HPDE6-E6E7 (cell line): ENCODE measurements at regions not wholly inside any gene's neighbourhood (a gene's known extent, or its start where the extent isn't known, plus 50 kb on each side); places are given as distances from the start of the nearest gene placed in this dataset.

Experiments used
- DNase-seq: peaks from one replicate; pipeline ENCODE4 v3.0.0; 2011; ENCODE audit warnings: missing footprints; ENCODE audit errors: extremely low spot score

DNA sequence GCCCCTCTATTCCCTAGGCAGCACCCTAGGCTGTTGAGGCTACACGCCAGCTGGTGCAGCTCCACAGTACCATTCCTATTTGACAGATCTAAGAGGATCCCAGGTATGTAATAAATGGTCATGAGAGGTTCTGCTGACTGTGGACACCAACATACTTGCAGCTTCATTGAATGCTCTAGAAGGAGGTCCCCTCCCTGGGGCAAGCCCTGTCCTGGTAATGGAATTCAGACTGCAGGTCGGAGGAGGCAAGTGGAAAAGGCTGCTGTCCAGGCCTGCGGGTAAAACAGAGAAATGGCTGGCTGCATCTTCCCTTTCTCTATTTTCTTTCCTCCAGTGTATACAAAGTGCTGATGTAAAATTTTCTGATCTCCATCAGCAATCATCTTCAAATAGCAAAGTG is 66.1 kb upstream of the ZNF648 start:
- DNase-seq, result no peak

- no peak for DNase-seq
These were observed 64.8 kb upstream of the ZNF648 start for GRCh38 chr1:182126272-182126800.

DNA sequence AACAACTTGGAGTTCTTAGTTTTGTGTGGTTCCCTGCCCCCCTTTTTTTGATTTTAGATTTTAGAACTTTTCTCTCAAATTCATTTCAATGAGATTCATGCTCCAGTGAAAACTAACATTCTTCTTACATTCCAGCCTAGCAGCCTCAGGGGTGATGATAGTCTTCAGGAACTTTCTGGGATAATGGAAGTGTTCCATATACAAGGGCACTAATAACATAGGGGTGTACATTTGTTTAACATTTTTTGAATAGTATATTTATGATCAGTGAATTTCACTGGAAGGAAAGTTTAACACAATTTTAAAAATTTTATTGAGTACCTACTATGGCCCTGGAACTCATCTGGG is 61.4 kb upstream of the ZNF648 start:
- no peak for DNase-seq

- no peak for DNase-seq
These were observed 60.9 kb upstream of the ZNF648 start for GRCh38 chr1:182122256-182122912.

DNA sequence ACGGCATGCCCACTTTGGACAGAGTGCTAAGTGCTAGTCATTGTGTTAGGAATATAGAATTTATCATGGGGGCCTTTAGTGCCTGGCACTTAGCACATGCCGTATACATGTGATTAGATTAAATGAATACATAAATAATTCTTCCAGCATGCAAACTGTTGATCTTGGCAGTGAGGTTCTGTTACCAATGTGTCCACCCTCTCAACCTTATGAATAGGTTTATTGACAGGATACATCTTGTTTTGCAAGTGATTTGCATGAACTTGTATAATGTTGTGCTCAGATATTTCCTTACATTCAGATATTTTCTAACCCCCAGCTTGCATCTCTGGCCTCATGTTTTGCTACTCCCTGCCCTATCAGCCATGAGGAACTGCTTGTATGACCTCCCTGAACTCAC is 60.3 kb upstream of the ZNF648 start:
- no peak for DNase-seq

- DNase-seq, result no peak
These were observed 59.1 kb upstream of the ZNF648 start for GRCh38 chr1:182120411-182121258.

DNA sequence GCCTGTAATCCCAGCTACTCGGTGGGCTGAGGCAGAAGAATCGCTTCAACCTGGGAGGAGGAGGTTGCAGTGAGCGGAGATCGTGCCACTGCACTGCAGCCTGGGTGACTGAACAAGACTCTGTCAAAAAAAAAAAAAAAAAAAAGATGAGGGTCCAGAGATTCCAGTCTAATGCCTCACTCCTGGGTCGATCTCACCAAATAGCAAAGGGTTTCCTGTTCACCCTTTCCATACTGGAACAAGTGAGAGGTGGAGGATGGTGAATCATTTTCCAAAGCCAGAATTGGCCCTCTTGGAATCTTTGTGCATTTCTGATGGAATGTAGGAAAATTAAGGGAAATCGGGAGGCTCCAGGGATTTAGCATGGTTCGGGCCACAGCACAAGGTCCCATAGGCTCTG is 58.1 kb upstream of the ZNF648 start:
- no peak for DNase-seq

DNA sequence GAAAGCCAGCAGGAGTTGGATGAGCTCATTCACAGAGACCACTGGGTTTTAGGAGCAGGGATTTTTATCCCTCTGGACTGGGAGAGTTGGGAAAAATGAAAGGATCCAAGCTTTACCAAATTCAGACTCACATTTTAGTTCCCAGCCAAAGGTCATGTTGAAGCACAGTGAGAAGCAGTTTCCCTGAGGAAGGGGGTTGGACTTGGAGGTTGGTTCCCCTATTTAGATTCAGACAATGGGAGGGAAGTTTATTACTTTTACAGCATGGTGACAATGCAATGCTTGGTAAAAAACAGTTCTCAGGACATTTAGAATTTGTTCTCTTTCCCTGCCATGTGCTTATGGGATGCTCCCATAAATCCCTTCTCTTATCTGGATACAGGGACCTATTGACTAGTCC is 57.3 kb upstream of the ZNF648 start:
- DNase-seq, result no peak

- DNase-seq, result no peak
These were observed 53.1 kb upstream of the ZNF648 start for GRCh38 chr1:182114627-182115023.

GRCh38 chr1:182113879-182114626 is 52.5 kb upstream of the ZNF648 start:
- DNase-seq, result no peak

DNA sequence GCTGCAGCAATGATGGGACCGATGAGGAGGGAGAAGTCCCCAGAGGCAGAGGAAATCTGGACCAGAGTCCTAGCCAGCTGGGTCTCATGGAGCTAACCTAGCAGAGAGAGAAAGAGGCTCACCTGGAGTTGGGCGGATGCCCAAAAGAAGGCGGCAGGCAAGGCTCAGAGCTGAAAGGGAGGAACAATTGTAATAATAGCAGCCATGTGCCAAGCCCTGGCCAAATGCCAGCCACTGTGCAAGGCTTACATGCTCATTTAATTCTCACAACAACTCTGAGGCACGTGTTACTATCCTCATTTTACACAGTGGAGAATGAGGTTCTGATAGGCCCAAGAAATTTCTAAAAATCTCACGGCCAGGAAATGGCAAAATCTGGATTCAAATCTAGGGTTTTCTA is 50.0 kb upstream of the ZNF648 start:
- no peak for DNase-seq
